ENCODE measurements at regions not wholly inside any gene's neighbourhood (a gene's known extent, or its start where the extent isn't known, plus 50 kb on each side); places are given as distances from the start of the nearest gene placed in this dataset.

DNA sequence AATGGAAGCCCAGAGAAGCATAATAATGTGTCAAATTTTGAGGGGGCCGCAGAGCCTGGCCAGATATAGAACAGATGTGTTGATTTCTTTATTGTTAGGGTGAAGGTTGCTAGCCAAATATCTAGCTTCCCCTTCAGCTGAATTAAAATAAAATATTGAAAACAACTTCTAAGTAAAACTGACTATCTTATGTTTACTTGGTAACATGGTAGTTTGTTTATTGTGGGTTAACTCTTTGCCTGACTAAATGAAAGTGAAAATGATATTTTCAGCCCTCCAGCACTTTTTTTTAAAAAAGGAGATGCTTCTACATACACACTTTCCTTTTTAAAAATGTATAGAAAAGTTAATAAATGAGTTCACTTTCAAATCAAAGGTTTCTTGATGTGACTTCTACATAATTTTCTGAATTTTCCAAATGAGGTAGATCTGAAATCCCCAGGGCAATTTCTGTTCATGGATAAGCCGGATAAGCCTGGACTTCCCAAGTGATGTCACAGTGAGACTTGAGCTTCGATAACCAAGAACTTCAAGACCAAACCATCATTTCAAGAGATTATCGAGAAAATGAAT is 172.1 kb upstream of the OLIG3 start:
- TF ChIP-seq, protein P1, sequence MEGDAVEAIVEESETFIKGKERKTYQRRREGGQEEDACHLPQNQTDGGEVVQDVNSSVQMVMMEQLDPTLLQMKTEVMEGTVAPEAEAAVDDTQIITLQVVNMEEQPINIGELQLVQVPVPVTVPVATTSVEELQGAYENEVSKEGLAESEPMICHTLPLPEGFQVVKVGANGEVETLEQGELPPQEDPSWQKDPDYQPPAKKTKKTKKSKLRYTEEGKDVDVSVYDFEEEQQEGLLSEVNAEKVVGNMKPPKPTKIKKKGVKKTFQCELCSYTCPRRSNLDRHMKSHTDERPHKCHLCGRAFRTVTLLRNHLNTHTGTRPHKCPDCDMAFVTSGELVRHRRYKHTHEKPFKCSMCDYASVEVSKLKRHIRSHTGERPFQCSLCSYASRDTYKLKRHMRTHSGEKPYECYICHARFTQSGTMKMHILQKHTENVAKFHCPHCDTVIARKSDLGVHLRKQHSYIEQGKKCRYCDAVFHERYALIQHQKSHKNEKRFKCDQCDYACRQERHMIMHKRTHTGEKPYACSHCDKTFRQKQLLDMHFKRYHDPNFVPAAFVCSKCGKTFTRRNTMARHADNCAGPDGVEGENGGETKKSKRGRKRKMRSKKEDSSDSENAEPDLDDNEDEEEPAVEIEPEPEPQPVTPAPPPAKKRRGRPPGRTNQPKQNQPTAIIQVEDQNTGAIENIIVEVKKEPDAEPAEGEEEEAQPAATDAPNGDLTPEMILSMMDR (IDR thresholded peaks at IDR 0.05; ENCODE audit: low read depth, low read length) = no peak
- DNase-seq (ENCODE audit: low read depth, low spot score) = no peak
- no peak overlapping the region for H3K4me3 ChIP-seq (ENCODE audit: low read depth, low read length)
- in situ Hi-C loops (cut with HindIII; ENCODE audit: low sequenced_read_pairs) = no loop called here

DNA sequence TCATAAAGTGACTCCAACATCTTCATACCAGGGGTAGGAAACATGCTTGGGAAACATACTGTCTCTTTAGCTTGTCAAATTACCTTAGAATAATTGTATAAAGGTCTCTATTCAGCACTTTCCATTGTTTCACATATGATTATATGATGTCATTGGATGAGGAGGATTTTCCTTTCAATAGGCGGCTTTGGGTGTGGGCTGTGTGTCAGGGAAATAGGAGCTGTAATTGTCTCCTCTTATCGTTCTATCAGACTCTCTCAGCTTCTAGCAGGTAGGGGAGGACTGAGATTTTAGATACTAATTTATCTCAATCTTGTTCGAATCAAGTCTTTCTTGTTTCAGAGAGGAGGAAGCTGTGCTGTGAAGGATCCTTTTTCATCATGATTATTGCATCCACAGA is 179.4 kb upstream of the OLIG3 start:
- H3K4me3 ChIP-seq (ENCODE audit: low read depth, low read length) = no peak overlapping the region
- in situ Hi-C loops (cut with HindIII; ENCODE audit: low sequenced_read_pairs) = no loop called here
- no peak for DNase-seq (ENCODE audit: low read depth, low spot score)
- TF ChIP-seq, protein P1 (IDR thresholded peaks at IDR 0.05; ENCODE audit: low read depth, low read length) = no peak

DNA sequence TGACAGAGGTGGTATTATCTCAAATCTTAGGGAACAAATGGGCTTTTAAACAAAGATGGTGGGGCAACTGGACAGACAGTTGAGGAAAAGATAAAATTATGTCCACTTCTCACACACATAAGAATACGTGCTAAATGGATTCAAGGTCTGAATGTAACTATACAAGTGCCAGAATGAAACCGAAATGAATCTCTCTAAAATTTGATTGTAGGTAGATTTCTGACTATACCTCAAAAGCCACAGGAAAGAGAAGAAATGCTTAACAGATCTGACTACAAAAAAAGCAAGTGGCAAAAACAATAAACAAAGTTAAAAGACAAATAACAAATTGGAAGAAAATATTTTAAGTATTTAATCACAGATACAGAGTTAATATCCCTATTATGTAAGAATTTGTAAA is 182.7 kb upstream of the OLIG3 start:
- H3K4me3 ChIP-seq (ENCODE audit: low read depth, low read length) = no peak overlapping the region
- TF ChIP-seq, protein P1 (IDR thresholded peaks at IDR 0.05; ENCODE audit: low read depth, low read length) = no peak
- in situ Hi-C loops (cut with HindIII; ENCODE audit: low sequenced_read_pairs) = no loop called here
- DNase-seq (ENCODE audit: low read depth, low spot score) = no peak

DNA sequence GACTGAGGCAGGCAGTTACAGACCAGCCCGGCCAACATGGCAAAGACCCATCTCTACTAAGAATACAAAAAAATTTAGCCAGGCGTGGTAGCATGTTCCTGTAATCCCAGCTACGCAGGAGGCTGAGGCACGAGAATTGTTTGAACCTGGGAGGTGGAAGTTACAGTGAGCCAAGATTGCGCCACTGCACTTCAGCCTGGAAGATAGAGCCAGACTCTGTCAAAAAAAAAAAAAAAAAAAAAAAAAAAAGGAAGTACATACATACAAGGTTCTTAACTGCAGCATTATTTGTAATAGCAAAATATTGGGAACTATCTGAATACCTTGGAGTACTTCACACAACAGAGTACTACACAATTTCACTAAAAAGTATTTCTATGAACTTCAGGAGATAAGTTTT is 183.5 kb upstream of the OLIG3 start:
- in situ Hi-C loops (cut with HindIII; ENCODE audit: low sequenced_read_pairs) = no loop called here
- TF ChIP-seq, protein P1 (IDR thresholded peaks at IDR 0.05; ENCODE audit: low read depth, low read length) = no peak
- DNase-seq (ENCODE audit: low read depth, low spot score) = no peak
- H3K4me3 ChIP-seq (ENCODE audit: low read depth, low read length) = no peak overlapping the region

DNA sequence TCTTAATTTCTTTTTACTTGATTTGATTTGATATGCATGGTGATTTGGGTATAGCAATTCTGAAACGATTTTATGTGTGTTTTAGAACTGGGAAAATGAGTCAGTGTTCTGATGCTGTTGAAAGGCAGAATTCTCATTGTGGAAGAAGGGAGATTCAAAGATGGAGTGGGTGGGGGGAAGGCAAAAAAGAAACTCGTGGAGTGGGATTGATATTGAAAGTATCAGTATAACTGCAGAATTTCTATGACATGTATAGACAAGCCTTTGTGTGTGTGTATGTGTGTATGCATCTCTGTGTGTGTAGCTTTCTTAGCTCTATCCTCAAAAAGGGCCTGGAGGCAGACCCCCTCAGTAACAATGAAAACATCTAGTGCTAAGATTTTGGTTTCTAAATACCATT is 184.3 kb upstream of the OLIG3 start:
- no peak overlapping the region for H3K4me3 ChIP-seq (ENCODE audit: low read depth, low read length)
- TF ChIP-seq, protein P1 (IDR thresholded peaks at IDR 0.05; ENCODE audit: low read depth, low read length) = no peak
- in situ Hi-C loops (cut with HindIII; ENCODE audit: low sequenced_read_pairs) = no loop called here
- DNase-seq (ENCODE audit: low read depth, low spot score) = no peak

DNA sequence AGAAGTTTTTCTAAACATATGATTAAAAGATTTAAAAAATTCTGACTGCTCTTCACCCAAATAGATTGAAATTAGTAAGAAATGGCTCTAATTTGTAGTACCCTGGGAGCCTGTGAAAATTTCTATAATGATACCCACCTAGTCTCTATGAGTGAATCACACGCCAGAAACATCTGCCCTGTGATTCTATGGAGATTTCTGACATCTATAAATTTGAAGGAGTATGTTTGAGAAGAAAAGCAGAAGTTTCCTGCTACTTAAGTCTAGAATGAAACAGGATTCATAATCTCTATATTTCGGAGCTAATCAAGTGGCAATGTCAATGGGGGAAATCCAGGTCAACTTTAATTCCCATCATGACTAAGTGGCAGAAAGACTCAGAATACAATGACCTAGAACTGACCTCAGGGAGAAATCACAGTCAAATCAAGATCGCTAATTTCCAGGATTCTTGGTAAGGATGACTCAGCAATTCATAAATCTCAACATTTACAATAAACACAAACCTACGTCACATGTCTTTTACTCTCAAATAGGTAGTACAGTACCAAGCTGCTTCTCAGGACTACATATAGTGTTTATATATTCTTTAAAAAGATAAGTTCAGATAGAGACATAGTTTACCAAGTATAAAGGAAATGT is 186.2 kb upstream of the TNFAIP3 start:
- in situ Hi-C loops (cut with HindIII; ENCODE audit: low sequenced_read_pairs) = no loop called here
- TF ChIP-seq, protein P1 (IDR thresholded peaks at IDR 0.05; ENCODE audit: low read depth, low read length) = no peak
- peak; percentile 32 for DNase-seq (ENCODE audit: low read depth, low spot score)
- no peak overlapping the region for H3K4me3 ChIP-seq (ENCODE audit: low read depth, low read length)
